Brain pericyte (primary cell): ENCODE measurements at regions not wholly inside any gene's neighbourhood (a gene's known extent, or its start where the extent isn't known, plus 50 kb on each side); places are given as distances from the start of the nearest gene placed in this dataset.
"Not testable (repeated sequence)": the region's sequence is repeated elsewhere in the genome, so short reads cannot be mapped to it uniquely, and the experiment has no call there.

Experiments used
- DNase-seq: peaks from one replicate; pipeline ENCODE4 v3.0.0-alpha.2; 2012; ENCODE audit warnings: low read depth, low spot score

DNA sequence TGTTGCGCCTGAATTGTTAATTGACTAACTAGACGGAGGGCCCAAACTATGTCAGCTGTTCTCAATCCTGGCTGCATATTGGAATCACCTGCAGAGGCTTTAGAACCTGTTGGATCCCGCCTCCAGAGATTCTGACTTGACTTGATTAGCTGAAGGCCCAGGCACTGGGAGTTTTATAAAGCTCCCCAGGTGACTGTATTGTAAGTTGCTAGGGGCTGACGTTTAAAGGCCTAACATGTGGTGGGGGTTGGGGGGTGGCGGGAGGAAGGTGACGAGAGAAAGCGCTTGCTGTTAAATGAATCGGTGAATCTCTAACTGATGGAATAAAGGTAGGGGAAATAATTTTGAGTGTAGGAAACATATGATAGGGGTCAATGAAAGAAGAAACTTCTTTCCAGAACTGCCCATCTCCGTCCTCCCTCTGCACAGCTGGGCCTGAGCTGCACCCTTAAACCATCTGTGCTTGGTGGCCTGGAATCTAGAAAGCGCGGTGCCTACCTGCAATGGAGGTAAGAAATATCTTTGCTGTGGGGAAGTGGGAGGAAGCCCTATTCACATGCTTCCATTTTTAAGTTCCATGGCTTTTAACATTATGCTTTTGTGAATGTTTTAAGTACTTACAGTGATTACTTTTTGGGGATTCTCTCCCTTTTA is 225.0 kb upstream of the FAM3C start:
- DNase-seq: no peak

DNA sequence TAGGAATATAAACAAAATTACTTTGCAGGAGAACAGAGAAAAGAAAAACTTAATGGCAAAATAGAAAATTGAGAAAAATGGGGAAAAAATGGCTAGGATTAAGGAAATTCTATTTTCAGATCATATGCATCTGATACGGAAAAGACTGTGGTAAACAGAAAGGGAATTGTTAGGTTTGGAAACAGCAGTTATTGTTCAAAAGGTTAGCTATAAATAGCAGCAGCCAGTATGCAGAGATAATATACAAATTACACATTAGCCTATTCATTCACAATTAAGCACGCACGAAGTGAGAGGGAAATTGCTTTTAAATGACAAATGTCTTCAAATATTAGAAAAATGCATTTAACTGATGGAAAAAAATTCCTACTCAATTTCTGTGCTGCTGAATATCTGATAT is 224.1 kb upstream of the FAM3C start:
- no peak for DNase-seq

DNA sequence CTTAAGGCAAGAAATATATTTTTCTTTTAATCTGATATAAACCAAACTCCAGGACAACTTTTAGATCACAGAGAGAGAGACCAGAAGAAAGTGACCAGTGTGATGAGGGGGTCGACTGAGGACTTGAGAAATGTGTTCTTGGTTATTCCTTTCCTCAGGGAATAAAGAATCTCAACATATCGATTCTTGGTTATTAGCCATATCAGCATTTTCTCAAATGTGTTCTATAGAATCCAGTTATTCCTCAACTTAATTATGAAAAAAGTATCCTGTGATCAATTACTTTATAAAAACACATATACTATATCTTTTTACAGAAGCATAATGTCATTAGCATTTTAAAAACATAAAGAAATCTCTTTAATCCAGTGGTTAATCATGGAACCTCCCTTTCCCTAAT is 222.1 kb upstream of the FAM3C start:
- no peak for DNase-seq

DNA sequence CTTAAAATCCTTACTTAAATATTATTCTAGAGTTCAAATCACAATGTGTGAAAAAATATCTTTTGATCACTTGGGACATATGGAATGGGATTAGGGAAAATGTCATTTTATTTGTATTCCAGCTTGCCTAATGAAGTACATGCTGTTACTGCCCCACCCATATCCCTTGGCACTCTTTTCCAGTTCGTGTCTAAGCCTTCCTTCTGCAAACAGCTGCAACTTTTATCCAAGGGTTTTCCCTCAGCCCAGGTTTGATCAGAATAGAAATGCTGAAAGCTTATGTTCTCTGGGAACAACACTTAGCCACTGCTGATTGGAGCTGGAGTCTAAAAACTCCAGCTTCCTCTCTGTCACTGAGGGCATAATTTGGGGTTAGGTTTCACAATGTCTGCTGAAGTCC is 214.1 kb upstream of the FAM3C start:
- no peak for DNase-seq

DNA sequence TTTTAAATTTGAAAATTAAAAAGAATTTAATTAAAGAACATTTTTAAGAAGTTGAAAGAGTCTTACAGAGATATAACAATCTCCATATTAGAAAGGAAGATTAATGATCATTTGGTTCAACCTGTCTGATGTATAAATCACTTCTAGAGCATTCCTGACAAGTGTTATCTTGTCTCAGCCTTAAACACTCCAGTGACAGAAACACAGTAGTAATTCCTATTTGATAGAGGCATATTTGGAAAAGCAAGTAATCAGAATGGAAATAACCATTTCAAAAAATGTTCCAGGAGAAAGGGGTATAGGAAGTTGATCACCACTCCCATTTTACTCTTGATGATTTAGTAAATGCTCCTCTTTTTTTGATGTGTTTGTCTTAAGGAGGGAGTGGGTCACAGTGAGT is 213.1 kb upstream of the FAM3C start:
- DNase-seq: no peak

DNA sequence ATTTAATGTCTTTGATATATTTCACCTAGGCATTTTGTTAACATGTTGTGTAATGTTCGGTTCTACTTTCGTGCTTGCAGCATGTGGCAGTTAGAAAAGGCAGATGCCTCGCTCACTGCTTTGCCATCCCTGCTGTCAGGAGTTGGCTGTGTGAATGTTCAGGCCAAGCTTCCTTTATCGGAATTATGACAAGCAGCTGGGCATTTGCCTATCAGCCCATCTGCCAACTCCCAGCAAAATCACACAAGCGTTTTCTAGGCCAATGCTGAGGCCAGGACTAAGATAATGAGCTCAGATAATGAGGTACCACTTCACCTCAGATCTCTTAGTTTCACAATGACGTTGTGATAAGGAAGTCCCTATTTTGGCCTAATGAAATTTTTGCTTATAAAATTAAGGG is 212.7 kb upstream of the FAM3C start:
- no peak for DNase-seq

DNA sequence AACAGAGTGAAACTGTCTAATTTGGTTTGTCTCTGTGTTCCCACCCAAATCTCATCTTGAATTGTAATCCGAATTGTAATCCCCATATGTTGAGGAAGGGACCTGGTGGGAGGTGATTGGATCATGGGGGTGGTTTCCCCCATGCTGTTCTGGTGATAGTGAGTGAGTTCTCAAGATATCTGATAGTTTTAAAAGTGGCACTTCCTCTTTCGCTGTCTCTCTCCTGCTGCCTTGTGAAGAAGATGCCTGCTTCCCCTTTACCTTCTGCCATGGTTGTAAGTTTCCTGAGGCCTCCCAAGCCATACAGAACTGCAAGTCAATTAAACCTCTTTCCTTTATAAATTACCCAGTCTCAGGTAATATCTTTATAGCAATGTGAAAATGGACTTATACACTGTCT is 212.1 kb upstream of the FAM3C start:
- DNase-seq: not testable (repeated sequence)

DNA sequence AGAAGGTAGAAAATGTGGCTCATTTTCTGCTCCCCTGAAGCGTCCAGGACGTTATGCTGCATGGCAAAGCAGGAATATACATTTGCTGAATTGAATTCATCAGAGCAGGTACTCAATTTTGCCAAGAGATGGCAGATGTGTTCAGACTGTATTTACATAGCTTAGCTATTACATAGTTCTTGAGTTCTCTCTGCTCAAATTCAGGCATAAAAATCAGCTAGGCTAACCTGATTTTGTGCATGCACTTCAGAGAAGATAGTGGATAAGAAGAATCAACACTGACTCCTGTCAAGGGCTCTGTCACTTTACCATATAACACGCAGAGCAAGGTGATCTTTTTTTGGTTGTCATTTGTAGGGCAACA is 209.2 kb upstream of the FAM3C start:
- DNase-seq: no peak

DNA sequence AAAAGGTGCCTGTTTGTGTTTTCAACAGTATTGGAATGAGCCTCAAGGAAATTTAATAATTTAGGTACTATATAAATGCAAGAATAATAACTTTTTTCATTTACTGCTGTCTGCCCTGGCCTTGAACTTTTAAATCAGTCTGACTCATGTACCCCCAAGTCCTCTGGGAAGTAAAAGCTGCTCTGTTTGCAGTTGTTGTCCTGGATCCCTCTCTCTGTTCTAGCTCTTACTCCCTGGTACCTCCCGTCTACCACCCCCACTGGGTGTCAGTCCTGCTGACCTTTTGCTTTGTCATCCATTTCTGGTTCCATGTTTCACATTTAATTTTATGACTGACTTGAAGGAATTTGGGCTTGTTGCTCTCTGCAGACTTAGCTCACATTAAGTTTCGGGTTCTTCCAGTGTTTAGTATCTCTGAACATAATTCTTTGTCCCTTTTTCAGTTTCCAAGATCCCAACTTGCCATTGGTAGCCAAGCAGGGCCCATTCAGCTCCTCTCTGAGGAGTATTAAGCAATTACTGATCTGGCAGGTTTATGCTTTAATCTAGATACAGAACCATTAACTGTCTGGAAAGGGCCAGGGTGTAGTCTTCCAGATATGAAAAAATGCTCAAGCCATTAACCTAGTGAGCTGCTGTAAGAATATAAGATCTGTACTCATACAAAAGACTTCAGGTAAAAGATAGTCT is 208.7 kb upstream of the FAM3C start:
- peak; percentile 49 for DNase-seq

DNA sequence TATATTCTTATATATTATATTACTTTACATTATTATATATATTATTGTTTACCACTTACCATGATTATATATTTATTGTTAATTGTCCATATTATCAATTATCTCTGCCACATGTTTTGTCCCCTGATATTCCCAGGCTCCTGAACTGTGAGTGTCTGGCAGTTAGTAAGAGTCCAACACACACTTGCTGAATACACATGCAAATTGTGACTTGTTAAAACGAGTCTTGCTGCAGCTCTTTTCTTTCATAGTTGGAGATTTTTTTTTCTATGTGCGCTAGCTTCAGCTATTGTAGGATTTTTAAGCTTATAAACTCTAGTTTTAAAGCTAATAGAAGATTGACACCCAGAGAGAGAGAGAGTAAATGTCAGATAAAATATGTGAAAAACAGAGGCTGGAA is 207.8 kb upstream of the FAM3C start:
- DNase-seq: no peak

DNA sequence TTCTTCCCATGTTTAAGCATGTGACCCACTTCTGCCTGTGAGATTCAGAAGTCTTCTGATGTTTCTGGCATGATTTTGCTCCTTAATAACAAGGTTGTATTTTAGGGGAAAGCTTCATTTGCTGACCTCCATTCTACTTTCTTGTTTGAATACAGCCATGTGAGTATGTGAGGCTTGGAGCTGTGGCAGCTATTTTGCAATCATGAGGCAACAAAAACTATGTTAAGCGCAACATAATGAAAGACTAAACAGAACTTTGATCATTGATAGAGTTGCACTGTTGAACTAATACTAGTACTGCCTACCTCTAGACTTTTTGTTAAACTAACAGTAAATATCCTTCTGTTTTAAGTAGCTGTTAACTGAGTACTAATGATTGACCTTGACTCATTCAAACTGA is 203.8 kb upstream of the FAM3C start:
- no peak for DNase-seq

DNA sequence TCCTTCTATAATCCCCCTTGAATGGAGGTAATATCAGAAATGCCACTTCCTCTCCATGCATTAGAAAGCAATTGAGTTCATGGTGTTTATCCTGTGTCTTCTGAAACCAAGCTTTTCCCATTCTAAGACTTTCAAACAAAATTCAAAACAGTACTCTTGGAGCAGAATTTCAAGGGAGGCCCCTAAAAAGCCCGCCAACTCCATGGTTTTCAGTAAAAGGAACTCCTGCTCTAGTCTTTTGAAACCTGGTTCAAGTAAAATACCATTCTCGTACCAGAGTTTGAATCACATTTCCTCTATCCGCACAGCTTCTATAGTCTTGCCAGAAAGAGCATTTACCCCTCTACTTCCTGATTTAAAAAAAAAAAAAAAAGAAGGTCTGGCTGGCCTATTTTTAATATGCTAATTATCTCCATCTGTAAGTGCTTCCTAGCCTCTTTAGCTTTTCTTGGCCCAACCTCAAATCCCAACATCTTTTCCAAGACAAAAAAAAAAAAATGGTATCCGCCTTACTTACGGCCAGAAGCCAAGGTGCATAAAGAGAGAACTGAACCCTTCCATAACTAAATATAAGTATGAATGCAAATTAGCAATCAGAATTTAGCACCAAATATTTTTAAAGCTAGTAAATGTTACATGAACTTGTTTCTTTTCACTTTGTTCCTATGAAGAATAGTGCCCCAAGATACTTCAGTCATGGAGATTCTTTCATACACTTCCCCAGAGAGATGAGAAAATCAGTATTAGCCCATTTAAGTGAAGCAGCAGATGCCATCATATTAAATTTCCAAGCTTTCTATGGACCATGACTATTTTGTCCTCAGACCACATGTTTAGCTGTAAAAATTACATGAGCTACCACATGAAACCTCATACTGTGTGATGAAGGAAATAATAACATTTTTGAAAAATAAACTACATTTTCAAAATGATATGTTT is 199.9 kb upstream of the FAM3C start:
- DNase-seq: no peak

DNA sequence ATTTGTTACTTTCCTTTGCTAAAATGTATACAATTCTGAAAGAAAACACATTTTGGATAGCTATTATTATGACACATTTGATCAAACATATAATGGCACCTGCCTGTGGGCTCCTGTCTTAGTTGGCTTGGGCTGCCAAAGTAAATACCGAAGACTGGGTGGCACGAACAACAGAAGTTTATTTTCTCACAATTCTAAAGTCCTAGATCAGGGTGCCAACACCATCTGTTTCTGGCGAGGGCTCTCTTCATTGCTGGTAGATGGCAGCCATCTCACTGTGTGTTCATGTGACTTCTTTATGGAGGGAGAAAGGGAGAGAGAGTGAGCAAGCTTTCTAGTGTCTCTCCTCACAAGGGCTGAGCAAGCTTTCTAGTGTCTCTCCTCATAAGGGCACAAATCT is 195.8 kb upstream of the FAM3C start:
- DNase-seq: no peak

DNA sequence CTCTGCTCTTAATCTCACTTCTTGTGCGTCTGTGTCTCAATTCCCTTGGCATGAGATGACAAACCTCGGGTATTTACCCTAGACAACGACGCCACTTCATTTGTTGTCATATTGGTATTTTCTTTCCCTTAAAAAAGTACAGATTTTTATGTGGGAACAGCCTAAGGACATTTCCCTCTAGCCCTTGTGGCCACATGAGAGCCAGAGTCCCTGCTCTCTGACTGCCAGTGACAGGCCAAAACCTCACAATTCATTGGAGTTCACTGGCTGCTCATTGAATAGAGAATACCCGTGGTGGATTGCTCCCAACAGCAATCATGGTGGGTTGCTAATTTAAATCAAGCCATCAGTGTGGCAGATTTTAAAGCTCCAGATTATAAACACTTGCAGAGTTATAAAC is 191.3 kb upstream of the FAM3C start:
- DNase-seq: no peak

DNA sequence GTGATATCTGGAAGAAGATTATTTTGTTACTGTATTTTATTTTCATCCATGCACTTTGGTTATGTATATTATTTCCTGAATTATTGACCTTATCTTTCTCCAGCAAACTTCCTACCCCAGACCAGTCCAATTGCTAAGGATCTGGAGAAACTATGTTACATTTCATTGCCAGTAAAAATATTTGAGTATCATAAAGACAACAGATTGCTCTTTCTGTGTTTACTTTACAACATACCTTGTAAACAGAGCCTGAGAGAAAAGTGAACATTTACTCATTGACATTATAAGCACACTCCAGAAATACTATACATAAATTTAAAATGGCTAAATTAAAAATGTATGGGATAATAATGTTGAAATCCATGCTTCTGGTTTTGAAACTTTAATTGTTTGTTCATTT is 186.2 kb upstream of the FAM3C start:
- DNase-seq: no peak

DNA sequence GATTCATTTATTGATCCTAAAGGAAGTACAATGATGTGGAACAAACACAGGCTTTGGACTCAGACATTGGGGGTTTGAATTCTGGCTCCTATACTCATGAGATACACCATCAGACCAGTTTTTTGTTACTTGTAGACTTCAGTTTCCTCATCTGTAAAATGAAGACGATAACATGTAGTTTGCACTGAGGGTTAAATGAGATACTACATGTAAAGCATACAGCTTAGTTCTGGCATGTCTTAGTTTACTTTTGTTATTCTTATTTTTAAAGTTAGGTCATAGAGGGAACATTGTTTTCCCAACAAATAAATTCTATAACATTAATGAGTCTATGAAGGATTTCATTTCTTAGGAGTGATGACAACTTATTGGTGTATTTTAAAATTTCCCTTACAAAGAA is 183.5 kb upstream of the FAM3C start:
- DNase-seq: no peak

DNA sequence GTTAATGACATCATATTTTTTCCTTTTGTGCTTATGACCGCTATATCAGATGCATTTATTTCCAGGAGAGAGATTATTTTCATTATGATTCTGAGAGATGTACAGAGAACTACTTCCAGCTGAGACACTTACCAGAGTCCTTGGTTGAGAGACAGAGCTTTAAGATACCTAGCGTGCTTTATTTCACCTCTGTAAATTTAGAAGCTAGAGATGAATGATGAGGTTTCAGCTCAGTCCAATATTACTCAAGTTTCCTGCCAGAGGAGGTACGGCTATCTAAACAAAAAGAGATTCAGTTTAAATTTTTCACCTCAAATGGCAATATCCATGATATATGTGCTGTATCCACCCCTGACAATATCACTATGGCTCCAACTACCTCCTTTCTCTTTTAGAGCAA is 182.6 kb upstream of the FAM3C start:
- no peak for DNase-seq

DNA sequence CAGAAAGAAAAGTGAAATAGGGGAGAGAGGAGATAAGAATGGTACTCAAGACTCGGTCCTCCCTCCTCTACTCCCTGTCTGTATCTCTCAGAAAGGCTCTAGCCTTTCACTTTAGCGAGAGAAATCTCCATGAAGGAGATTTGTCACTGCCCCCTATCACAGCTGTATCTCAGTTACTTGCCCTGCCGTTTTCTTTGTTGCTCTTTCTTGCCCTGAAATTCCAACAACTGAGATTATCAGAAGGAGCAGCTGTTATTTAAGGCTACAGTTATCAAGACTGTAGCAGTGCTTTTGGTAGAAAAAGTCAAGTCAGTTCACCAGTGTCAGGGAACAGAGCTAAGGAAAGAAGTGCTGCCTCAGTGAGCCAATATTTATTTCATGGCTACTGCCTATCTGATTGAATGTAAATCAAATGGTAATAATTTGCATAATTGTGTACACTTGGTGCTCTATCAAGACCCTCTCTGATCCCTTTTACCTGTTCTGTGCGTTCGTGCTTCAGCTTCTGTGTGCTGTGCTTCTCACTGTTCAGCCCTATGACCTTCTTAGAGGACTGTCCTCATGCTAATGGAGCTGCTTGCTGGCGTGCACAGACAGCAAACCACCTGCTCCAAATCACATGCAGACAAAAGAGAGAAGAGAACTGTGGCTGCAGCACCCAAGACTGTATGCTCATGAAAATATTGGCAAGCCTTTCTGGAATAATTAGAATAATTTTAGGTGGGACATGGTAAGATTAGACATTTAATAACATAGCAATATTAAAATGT is 180.2 kb upstream of the FAM3C start:
- no peak for DNase-seq

DNA sequence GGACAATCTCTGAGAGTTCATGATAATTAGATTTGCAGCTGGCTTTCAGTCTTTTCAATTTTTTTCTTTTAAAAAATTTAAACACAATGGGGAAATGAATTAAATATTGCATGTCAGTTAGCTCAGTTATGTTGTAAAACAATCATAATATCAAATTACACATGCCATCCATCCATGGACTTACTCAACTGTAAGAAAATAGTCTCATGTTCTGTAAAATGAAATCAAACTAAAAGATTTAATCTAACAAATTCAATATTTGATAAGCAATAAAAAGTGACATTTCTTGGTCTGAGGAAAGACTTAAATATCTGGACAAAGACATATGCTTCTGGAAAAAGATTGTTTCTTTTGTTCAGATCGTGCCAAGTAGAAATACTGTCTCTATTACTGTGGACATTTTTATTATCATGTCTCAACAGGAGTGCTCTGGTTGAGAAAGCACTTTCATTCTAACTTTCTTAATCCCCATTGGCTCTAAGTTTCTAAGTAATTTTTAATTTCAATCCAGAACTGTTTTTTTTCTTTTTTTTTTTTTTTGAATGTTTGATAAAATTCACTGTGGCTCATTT is 179.2 kb upstream of the FAM3C start:
- no peak for DNase-seq

DNA sequence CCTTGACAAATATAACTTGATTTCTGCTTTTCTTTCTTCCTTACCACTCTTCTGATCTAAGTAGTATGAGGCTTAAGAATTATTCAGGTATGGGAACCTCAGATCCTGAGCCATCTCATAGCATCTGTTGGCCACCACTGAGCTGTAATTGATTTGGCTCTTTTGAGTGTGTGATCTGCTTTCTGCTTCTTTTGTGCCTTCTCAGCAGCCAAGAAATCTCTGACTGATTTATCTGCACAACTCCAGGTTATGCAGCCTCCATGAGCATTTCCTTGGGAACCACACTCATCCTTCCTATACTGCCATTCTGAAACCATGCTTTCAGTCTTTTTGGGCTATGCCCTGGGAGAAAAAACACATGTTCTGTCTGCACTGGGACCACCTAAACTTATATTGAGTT is 178.0 kb upstream of the FAM3C start:
- no peak for DNase-seq

DNA sequence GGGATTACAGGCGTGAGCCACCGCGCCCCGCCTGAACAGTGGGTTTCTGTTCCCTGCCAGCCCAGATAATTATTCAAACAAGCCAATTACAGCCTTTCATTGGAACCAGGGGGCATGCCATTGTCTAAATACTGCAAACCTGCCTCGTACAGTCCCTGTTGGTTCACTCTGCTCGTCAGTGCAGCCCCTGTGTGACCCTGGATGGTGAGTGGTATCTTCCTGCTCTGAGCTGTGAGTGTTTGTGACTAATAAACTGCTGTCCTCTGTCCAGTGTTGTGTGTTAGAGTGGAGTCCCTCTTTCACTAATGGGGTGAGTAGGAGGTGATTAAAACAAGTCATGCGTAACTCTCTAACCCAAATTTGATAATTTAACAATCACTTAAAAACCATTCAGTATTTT is 176.5 kb upstream of the FAM3C start:
- no peak for DNase-seq

DNA sequence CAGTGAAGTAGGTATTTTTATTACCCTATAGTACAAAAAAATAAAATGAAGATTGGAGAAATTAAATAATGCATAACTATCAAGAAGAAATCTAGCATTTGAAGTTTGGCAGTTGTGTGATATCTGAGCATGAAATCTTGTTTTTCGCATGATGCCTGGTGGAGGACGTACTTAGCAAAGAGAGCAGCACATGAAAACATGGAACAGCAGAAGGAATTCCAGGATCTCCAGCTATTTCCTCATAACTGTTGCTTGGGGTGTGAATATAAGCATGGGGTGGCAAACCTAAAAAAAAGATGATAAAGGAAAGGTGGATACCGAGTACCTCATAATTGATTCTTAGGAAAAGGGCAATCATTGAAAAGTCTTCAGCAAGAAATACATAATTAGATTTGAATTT is 174.3 kb upstream of the FAM3C start:
- DNase-seq: no peak
